Stimulated activated CD4-positive, alpha-beta T cell treated with anti-CD3 and anti-CD28 coated beads, TNF-alpha, amount 100 ng/mL, for 24 hours (primary cell): ENCODE measurements at regions not wholly inside any gene's neighbourhood (a gene's known extent, or its start where the extent isn't known, plus 50 kb on each side); places are given as distances from the start of the nearest gene placed in this dataset.
"Not testable (repeated sequence)": the region's sequence is repeated elsewhere in the genome, so short reads cannot be mapped to it uniquely, and the experiment has no call there.

Source experiments
- DNase-seq, 3 experiments: peaks; one replicate each; pipeline ENCODE4 v3.0.0-alpha.2; 2020; ENCODE audit warnings: low read depth in 3 of 3

DNA sequence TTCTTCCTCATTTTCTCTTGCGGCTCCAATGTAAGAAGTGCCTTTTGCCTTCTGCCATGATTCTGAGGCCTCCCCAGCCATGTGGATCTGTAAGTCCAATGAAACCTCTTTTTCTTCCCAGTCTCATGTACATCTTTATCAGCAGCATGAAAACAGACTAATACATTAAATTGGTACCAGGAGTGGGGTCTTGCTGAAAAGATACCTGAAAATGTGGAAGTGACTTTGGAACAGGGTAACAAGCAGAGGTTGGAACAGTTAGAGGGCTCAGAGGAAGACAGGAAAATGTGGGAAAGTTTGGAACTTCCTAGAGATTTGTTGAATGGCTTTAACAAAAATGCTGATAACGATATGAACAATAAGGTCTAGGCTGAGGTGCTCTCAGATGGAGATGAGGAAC, 316.7 kb upstream of the HS3ST5 start:
- DNase-seq: no peak

DNA sequence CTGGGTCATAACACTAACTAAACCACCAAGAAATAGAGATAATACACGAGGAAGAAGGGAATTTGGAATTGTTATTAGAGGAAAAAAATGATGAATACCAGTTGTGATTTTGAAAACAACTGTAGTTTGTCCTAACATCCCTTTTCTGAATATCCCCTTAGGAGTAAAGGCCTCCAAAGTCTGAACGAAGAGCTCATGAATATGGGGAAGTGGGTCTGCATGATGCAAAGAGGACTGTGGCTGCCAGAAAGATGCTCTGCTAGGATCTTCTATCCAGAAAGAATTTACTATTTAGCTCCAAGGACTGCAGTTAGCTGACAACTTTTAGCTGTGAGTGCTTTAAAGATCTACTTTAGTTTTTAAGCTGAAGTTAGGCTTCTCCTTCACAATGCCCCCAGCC, 308.8 kb upstream of the HS3ST5 start:
- no peak for DNase-seq

- no peak for DNase-seq
Measured at GRCh38 chr6:114650891-114651290, 308.1 kb upstream of the HS3ST5 start.

GRCh38 chr6:114649298-114649697, 306.5 kb upstream of the HS3ST5 start:
- no peak for DNase-seq

DNA sequence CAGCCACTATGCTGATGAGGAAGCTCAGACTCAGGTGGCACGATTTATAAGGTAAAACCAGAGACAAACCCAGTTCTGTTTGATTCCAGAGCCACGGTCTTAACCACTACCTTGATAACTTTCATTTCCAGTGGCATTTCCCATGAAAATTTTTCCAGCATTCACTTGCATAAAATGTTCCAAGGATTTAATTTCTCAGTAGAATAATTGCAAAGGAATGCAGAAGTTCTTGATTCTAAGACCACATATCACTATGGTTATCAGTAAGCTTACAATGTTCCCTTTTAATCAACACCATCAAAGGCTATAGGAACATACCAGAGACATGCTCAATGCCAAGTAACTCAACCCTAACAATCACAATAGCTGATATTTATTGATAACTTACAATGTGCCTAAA, 306.0 kb upstream of the HS3ST5 start:
- DNase-seq: no peak

GRCh38 chr6:114638341-114638740, 295.5 kb upstream of the HS3ST5 start:
- DNase-seq: no peak

GRCh38 chr6:114634016-114634415, 291.2 kb upstream of the HS3ST5 start:
- DNase-seq: no peak

GRCh38 chr6:114626226-114626625, 283.4 kb upstream of the HS3ST5 start:
- DNase-seq: not testable (repeated sequence)

- DNase-seq: no peak
Measured at GRCh38 chr6:114619621-114620200, 276.9 kb upstream of the HS3ST5 start.

- no peak for DNase-seq
Measured at GRCh38 chr6:114611696-114612095, 268.9 kb upstream of the HS3ST5 start.

- no peak for DNase-seq
Measured at GRCh38 chr6:114608091-114608490, 265.3 kb upstream of the HS3ST5 start.

GRCh38 chr6:114605656-114606055, 262.8 kb upstream of the HS3ST5 start:
- no peak for DNase-seq

GRCh38 chr6:114600381-114600780, 257.6 kb upstream of the HS3ST5 start:
- DNase-seq: no peak

DNA sequence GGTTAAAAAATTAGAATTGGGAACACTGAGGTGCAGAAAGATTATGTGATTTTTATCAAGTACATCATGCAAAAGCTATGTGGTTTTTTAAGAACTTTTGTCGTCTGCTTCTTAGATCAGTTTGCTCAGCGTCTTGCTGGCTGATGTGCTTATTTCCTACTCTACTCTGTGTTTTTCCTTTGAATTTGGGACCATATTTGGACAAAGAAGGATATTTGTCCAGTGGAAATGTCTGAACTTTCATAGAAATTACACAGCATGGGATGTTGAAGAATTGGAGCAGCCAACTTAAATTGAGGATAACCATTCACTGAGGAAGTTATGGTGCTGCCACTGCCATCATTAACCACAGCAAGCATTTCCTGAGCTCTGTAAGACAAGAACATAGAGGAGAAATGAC, 252.8 kb upstream of the HS3ST5 start:
- DNase-seq: no peak

- DNase-seq: no peak
Measured at GRCh38 chr6:114595186-114595585, 252.4 kb upstream of the HS3ST5 start.

DNA sequence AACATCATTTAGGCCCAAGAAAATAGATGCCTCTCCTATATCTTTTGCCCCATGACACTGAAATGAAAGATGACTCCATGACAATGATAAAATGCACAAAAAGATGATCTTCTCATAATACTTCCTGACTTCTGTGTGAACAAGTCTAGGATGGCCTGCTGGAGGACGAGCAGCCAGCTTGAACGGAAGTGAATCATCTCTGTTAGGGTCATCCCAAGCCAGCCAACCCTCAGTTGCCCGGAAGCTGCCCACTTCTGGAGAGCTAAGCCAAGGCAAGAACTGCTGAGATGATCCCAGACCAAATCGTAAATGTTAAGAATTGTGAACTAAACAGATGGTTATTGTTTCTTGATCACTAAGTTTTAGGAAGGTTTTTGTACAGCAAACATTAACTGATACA, 249.7 kb upstream of the HS3ST5 start:
- no peak for DNase-seq

DNA sequence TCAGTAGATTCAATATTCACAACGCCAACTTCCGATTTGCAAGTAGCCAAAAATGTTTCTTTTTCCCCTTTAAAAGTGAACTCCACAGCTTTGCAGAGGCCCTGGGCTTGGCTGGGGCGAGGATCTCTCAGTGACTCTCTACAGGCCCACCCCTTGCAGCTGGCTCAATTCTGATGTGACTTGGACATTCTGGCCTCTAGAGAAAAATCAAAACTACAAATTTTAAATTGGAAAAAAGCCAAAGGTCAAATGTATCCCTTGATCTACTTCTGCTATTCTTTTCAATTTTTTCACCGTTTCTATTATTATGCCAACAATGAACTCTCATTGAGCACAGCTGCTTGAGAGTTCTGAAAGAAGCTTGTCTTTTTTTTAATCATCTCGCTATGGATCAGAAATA, 245.9 kb upstream of the HS3ST5 start:
- DNase-seq: no peak

DNA sequence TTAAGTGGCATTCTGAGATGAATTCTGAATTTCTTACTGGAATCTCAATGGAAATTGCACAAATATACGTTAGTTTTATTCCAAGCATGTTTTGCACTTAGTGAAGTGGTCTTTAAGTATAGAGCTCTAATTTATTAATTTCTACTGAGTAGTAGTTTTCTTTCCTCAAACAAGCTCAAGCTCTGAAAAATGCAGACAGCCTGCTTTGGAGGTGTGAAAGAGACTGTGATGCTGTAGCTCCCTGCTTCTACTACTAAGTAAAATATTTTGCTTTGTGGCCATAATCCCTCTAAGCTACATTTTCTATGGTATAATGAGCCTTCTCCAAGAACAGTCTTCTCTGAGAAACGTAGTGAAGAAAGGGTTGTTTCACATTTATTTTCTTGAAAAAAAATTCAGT, 243.5 kb upstream of the HS3ST5 start:
- DNase-seq: no peak

DNA sequence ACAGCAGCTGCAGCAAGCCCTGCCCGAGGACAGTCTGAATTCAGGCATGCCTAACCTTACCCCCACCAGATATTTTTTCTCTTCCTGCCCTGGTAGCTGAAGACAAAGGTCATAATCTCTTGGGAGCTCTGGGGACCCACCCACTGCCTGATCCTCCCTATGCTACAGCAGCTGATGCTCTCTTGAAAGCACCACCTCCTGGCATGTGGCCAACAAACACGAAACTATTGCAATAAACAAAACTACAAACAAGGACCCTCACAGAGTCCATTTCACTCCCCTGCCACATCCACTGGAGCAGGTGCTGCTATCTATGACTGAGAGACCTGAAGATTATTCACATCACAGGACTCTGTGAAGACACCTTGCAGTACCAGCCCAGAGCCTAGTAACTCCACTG, 238.5 kb upstream of the HS3ST5 start:
- DNase-seq: no peak

DNA sequence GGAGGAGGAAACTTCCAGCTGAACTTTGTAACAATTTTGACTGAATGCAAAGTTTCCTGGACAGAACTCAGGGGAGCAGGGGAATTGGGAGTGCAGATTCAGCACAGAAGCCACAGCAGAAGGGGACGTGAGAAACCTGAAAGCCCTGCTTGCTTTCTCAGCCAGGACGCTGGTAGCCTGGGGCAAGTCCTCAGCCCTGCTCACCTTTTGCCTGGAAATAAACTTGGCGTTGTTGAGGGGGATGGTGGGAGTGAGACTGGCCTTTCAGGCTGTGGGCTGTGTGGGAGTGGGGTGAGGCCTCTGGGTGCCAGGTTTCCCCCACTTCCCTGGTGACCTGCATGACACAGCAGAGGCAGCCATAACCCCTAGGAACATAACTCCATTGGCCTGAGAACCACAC, 238.1 kb upstream of the HS3ST5 start:
- DNase-seq: no peak

DNA sequence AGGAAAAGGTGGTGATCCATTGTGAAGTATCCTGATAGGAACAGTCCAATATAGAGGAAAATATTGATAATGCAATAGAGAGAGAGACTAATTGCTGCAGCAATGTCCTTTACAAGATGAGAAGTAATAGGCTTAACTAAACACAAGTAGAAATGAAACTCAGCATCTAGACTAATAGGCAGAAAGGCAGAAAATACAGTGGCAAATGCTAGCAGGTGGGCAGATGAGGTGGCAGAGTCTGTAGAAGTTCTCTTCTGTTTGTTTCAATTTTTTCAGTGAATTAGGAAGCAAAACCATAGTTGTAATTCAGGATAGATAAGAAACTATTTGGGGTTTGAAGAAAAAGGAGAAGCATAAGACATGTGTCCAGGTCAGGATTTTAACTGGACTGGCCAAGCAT, 236.7 kb upstream of the HS3ST5 start:
- no peak for DNase-seq

GRCh38 chr6:114577109-114577508, 234.3 kb upstream of the HS3ST5 start:
- no peak for DNase-seq

DNA sequence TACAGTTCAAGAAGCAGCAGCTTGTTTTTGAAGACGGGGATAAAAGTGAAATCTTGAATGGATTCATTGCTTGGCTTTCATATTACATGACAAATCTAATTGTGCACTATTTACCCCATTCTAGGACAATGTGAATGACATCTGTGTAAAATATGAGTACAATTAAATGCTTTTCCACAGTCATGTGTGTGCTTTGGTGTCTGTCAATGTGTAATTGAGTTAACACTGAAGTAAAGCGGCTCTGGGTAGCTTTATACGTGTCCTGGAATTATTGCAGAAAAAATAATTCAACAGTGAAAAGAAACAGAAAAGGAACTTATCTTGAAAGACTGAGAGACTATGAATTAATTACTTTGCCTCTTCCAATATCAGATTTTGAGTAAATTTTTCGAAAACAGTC, 233.5 kb upstream of the HS3ST5 start:
- DNase-seq: no peak

DNA sequence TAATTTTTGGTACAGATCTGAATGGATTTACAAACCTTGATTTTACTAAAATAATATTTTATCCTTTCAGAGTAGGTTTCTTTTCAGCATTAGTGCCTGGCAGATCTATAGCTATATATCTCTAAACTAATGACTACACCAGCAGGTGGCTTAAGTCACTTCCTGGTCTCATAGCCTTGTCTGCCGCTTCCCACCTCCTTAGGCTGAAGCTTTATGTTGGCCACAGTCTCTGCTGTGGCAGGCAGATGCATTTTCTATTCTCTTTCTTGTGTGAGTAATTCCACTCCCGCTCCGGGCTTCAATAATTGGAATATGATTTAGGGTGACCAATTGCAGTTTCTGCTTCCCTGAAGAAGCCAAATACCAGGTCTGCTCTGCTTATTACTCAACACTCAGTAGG, 226.8 kb upstream of the HS3ST5 start:
- DNase-seq: no peak
